ENCODE measurements at regions not wholly inside any gene's neighbourhood (a gene's known extent, or its start where the extent isn't known, plus 50 kb on each side); places are given as distances from the start of the nearest gene placed in this dataset.

DNA sequence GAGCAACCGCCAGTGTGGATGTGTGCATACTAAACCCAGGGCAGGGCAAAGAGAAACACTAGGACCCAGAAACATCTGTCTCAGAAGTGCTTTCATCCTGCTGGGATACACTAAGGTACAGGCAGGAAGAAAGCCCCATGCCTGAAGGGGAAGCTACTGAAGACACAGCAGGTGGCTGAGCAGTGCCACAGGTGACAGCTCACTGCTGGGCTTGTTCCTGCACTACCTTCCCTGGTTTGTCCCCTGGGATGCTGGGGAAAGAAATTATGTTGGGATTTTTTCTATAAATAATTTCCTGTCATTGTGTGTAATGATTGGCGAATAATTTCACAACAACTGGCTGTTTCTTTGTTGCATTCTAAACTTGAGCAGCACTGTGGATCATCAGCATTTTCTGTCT, 245.3 kb upstream of the RAB4A start:
- no peak for DNase-seq (ENCODE audit: low spot score)
- TF ChIP-seq, protein P1, sequence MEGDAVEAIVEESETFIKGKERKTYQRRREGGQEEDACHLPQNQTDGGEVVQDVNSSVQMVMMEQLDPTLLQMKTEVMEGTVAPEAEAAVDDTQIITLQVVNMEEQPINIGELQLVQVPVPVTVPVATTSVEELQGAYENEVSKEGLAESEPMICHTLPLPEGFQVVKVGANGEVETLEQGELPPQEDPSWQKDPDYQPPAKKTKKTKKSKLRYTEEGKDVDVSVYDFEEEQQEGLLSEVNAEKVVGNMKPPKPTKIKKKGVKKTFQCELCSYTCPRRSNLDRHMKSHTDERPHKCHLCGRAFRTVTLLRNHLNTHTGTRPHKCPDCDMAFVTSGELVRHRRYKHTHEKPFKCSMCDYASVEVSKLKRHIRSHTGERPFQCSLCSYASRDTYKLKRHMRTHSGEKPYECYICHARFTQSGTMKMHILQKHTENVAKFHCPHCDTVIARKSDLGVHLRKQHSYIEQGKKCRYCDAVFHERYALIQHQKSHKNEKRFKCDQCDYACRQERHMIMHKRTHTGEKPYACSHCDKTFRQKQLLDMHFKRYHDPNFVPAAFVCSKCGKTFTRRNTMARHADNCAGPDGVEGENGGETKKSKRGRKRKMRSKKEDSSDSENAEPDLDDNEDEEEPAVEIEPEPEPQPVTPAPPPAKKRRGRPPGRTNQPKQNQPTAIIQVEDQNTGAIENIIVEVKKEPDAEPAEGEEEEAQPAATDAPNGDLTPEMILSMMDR (IDR thresholded peaks at IDR 0.05; ENCODE audit: extremely low read depth, missing control alignments), result no peak

DNA sequence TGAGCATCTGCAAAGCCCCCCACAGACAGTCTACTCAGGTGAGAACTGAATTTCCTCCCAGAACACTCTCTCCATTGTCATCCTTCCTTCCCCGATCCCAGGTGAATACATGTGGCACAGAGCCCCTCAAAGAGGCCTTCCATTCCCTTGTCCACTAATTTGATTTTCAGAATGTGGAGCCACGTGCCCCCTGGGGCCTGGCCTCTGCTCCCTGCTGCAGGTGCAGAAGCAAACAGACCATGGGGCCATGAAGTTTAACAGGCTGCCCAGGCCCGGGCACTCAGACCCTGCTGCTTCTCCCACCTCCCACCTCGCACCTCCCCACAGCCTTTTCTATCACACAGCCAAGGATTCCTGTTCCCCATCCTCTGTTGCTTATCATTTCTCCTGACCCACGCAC, 243.8 kb upstream of the RAB4A start:
- TF ChIP-seq, protein P1 (IDR thresholded peaks at IDR 0.05; ENCODE audit: extremely low read depth, missing control alignments), result no peak

GRCh38 chr1:229027622-229028182, 243.2 kb upstream of the RAB4A start:
- no peak for DNase-seq (ENCODE audit: low spot score)

More for the DNA sequence above, 243.8 kb upstream of the RAB4A start:
- DNase-seq (ENCODE audit: low spot score), result no peak

GRCh38 chr1:229028544-229028943, 242.4 kb upstream of the RAB4A start:
- TF ChIP-seq, protein P1 (IDR thresholded peaks at IDR 0.05; ENCODE audit: extremely low read depth, missing control alignments), result no peak
- DNase-seq (ENCODE audit: low spot score), result no peak

More at GRCh38 chr1:229027622-229028182, 243.2 kb upstream of the RAB4A start:
- TF ChIP-seq, protein P1 (IDR thresholded peaks at IDR 0.05; ENCODE audit: extremely low read depth, missing control alignments), result no peak

DNA sequence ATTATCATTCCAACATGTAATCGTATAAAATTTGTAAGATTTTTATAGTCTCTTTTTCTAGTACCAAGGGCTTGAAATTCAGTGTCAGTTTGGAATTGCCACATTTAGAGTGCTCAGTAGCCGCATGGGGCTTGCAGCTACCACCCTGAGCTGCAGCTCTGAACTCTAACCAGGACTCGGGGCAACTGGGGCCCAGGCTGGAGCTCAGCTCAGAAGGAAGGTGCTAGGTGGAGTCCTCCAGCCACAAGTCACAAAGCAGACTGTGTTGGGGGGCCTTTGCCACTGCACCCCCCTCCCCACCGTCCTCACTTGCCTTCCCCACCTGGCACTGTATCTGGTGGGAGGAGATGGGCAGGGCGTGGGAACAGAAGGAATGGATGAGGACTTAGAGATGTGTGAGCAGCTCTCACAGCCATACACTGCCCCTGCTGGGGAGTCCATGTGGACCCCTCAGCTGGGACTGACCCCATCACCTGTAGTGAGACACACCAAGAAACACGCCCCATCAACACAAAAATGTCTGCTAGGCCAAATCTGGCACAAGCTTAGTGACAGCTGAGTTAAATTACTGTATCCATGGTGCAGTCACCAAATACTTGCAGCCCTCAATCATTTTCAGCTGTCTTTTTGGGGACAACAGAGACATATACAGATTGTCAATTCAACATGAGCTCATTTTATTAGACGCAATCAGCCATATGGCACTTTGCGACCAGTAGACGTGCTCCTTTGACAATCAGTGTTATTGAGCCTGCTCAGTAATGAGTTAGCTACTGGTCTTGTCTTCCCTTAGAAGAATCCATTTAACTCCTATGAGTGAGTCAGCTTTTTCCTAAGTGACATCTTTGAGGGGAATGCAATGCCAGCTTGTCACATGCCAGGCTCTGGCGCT, 241.7 kb upstream of the RAB4A start:
- no peak for DNase-seq (ENCODE audit: low spot score)
- TF ChIP-seq, protein P1 (IDR thresholded peaks at IDR 0.05; ENCODE audit: extremely low read depth, missing control alignments), result no peak

- no peak for DNase-seq (ENCODE audit: low spot score)
- TF ChIP-seq, protein P1 (IDR thresholded peaks at IDR 0.05; ENCODE audit: extremely low read depth, missing control alignments), result no peak
Measured at GRCh38 chr1:229029879-229030235, 241.1 kb upstream of the RAB4A start.

GRCh38 chr1:229030630-229031029, 240.3 kb upstream of the RAB4A start:
- TF ChIP-seq, protein P1 (IDR thresholded peaks at IDR 0.05; ENCODE audit: extremely low read depth, missing control alignments), result no peak

More at GRCh38 chr1:229030630-229031029, 240.3 kb upstream of the RAB4A start:
- DNase-seq (ENCODE audit: low spot score), result no peak

All from GM20000 (cell line).